Activated effector memory CD4-positive, alpha-beta T cell treated with Interleukin-2 at 50 U/mL for 16 hours (primary cell): ENCODE measurements at regions not wholly inside any gene's neighbourhood (a gene's known extent, or its start where the extent isn't known, plus 50 kb on each side); places are given as distances from the start of the nearest gene placed in this dataset.
"Not testable (repeated sequence)": the region's sequence is repeated elsewhere in the genome, so short reads cannot be mapped to it uniquely, and the experiment has no call there.

Experiments used
- DNase-seq: peaks from one replicate; pipeline ENCODE4 v3.0.0-alpha.2; 2020

DNA sequence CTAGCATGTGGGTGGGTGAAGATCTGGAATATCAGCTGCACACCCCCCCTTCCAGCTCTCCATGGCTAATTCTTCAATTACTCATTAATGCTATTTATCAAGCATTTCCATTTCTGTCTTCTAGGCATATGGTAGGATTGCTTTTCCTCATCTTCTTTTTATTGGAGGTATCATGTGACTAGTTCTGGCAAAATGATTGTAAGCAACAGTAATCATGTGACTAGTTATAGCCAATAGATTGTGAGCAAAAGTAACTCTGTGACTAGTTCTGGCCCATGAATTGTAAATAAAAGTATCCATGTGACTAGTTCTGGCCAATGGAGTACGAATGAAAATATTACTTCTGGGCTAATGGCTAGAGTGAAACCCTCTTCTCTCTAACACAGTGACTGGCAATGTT lies 107.0 kb upstream of the TMEM132E start:
- DNase-seq: no peak

DNA sequence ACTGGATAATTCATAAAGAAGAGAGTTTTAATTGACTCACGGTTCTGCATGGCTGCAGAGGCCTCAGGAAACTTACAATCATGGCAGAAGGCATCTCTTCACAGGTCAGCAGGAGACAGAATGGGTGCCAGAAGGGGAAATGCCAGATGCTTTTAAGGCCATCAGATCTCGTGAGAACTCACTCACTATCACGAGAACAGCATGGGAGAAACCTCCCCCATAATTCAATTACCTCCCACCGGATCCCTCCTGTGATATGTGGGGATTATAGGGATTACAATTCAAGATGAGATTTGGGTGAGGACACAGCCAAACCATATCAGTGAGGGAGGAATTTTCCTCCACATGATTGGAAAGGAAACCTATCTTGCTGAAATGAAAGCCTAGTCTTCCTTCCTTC lies 108.1 kb upstream of the TMEM132E start:
- DNase-seq: not testable (repeated sequence)

DNA sequence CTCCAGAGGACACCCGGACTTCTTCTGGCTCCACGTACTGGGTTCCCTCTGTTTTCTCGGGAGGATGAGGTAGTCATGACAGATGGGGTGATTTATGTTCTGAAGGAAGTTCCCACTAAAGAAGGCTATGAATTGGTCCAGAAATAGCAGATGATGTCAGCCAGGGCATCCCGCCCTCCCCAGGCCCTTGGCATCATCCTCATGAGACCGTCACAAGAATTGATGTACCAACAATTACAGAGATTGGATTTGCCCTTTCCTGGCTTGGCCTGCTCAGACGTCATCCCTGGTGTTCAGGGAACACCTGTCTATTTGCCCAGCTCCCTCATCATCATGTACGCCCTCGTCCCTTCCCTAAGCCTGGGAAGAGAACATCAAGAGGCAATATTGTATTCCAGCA lies 102.8 kb upstream of the CCL1 start:
- no peak for DNase-seq

GRCh38 chr17:34464812-34465211 lies 101.8 kb upstream of the CCL1 start:
- DNase-seq: no peak

DNA sequence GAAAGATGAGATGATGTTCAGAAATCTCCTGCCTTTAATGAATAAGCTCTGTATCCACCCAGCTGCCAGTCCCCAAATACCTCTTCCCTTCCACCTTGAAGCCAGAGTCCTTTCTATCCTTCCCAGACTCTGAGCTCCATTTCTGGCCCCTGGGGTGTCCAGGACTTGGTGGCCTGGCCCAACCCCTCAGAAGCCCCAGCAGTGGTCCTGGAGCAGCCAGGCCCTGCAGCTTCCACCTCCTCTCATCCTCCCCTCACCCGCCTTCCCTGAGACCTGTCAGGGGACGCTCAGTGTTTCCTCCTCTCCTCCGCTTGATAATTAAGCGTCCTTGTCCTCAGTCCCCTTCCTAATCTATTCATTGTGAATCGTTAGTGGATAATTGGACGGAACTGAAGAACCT lies 95.2 kb upstream of the CCL1 start:
- DNase-seq: no peak

DNA sequence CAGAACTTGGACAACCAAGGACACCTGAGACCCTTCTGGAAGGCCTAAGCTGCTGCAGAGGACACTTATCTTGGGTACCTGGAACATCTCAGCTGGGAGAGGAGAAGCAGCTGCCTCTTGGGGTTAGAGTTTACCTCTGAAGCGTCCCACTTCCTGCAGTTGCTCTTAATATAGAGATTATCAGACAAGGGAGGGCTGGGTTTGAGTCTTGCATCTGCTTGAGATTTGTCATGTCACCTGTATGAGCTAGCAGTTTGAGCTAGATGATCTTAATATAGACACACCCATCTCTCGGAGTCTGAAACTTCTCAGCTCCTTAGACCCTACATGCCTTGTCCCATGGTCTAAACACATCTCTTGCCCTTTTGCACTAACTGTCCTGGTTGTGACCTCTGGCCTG lies 93.1 kb upstream of the CCL1 start:
- DNase-seq: no peak

DNA sequence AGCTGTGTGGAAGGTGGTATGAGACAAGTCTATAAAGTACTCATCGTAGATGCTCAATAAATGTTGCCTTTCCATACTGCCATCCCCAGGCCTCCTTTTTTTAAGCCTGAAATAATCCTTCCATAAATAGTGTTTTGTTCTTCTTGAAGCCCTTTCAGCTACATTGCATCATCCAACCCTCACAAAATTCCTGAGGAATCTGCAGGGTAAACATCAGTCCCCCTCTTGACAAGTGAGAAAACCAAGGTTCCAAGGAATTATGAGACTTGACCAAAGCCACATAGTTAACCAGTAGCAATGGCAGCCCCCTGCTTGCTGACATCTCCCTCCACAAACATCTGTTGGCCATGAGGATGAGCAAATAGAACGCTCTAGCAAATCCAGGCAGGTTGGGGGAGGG lies 89.7 kb upstream of the CCL1 start:
- no peak for DNase-seq

- DNase-seq: no peak
These were observed 88.3 kb upstream of the CCL1 start for GRCh38 chr17:34451313-34451712.

DNA sequence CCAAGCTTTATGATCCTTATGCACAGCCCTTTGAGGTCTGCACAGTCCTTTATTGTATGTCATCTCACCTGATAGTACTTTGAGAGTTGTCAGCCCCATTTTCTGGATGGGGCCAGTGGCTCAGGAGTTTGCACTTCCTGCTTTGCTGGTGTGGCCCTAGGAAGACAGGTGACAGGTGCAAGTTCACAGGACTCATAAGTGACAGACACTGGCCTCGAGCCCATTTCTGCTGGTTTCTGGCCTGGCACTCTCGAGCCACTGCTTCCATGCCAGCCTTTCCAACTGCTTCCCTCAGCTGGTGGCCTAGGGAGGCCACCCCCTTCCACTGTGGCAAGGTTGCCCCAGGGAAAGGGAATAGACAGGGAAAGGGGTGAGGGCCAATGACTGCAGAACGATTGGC lies 84.4 kb upstream of the CCL1 start:
- DNase-seq: no peak

- no peak for DNase-seq
These were observed 82.1 kb upstream of the CCL1 start for GRCh38 chr17:34445101-34445500.

- DNase-seq: no peak
These were observed 80.8 kb upstream of the CCL1 start for GRCh38 chr17:34443619-34444469.

DNA sequence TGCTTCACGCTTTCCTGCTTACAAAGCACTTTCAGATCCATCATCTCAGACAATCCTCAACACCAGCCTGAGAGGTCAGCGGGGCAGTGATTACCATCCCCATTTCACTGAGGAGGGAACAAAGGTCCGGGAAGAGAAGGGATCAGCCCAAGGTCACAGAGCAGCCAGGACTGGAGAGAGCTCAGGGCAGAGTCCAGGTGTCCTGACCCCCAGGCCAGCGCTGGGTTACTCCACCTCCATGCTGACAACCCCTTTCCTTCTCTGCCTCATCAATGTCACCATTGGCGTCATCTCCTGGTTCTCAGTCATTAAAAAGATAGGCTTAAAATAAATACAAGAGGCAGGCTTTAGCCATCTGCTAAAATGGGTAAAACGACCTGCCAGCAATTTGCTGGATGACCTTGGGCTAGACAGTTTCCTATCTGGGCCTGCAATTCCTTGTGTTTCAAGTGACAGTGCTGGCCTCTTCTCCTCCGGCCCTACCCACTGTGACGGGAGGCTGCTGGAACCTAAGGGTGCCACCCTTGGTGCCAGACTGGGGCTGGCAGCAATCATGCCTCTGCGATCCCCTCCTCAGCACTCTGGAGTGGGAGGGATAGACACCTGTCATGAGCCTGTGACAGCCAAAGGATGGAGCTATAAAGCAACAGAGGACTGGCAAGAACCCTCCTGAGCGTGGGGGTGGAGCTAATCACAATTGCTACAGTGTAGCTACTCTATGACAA lies 79.5 kb upstream of the CCL1 start:
- DNase-seq: no peak

DNA sequence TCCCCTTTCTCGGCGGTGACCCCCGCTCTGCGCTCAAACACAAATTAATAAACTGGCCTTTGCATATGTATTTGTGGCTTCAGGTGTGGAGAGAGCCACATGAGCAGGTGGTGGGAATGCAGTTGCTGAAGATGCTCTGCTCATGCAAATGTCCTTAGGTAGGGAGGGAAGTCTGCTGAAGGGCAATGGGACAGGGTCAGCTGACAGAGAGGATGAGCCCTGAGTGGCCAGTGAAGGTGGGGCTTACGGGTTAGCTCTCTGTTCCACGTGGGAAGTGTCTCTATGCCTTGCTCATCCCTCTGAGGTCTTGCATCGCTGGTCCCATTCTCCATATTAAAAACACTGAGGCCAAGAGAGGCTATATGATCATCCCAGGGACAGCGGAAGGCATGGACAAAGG lies 74.2 kb upstream of the CCL1 start:
- DNase-seq: no peak

- DNase-seq: no peak
These were observed 73.6 kb upstream of the CCL1 start for GRCh38 chr17:34436607-34437006.

GRCh38 chr17:34435182-34435928 lies 72.3 kb upstream of the CCL1 start:
- DNase-seq: no peak

DNA sequence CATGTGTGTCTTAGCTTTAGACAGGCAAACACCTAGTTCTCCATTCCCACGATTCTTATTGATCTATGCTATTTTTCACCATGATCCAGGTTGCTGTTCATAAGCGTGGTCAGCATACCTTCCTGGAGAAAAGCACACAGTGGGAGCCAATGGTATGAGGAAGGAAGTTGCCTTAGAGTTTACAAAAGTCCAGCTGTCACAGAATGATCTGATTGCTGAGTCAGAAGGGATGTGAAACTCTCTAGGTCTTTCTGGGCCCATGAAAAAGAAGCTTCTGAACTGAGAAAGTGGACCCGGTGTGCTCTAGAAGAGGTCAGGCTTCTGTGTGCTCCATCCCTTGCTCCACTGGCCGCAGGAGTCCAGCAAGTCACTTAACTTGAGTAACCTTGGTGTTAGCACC lies 71.0 kb upstream of the CCL1 start:
- DNase-seq: no peak

DNA sequence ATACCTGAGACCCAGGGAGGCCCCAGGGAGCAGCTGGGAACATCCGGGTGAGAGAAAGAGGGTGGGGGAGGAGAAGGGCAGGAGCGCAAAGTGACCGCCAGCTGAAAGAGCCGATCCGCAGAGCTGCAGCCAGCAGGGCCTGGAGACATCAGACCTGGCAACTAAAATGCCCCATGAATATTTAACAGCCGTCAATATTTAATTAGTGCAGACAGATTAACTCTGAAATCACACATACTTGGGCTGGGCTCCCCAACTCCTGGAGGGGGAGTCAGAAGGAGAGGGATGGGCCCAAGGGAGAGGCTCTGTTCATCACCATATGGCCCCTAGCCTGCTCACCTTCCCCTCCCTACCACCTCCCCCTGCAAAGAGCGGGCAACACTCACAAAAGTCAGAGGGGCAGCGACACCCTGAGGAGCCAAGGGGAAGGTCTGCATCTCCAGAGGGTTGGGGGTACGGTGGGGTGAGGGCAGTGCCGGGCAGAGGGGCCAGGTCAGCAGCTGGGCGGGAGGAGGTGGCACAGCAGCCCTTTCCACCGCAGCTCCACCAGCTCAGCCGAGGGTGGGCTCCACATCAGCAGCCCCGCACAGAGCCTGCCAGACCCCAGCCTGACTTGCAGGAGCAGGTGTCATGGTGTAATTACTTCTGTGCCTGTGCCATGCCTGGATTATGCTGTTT lies 61.9 kb upstream of the CCL1 start:
- no peak for DNase-seq

GRCh38 chr17:34423978-34424813 lies 61.2 kb upstream of the CCL1 start:
- DNase-seq: no peak

DNA sequence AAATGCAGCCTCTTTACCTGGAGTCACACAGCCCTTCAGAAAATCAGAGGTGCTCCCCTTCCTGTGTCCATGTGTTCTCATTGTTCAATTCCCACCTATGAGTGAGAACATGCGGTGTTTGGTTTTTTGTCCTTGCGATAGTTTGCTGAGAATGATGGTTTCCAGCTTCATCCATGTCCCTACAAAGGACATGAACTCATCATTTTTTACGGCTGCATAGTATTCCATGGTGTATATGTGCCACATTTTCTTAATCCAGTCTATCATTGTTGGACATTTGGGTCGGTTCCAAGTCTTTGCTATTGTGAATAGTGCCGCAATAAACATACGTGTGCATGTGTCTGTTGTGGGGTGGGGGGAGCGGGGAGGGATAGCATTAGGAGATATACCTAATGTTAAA lies 60.3 kb upstream of the CCL1 start:
- DNase-seq: not testable (repeated sequence)

DNA sequence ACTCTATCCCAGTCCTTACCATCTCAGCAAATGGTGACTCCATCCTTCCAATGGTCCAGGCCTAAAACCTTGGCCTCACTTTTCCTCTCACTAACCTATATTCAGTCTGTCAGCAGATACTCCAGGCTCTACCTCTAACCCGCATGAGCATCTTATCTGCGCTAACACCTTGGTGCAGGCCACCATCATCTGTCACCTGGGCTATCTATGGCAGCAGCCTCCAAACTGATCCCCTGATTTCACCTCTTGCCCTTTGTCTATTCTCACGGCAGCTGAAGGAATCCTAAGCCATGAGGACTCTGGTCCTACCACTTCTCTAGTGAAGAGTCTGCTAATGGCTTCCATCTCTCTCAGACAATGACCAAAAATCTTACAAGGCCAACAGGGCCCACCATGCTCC lies 57.9 kb upstream of the CCL1 start:
- DNase-seq: no peak

DNA sequence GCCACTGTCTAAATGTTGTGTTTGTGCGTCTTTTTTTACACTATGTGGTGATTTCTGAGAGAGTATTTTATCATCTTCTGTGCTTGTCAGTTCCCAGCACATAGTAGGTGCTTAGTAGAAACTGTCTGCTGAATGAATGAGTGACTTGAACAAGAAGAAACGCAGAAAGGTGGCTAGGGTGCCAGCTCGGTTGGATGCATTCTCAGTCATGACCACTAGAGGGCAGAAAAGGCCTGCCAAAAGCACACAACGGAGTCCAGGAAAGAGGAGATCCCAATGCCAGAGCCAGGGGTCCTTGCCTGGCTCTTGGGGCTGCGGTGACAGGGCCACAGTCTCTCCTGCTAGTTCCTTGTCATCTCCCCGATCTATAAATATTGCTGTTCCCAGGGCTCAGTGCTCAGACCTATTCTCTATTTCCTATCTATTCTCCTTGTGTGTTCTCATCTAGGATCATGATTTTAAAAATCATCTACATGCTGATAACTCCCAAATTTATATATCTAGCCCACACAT lies 57.3 kb upstream of the CCL1 start:
- peak; percentile 43 for DNase-seq

GRCh38 chr17:34416116-34416515 lies 53.1 kb upstream of the CCL1 start:
- no peak for DNase-seq
